Fibroblast of lung (primary cell): ENCODE measurements at regions not wholly inside any gene's neighbourhood (a gene's known extent, or its start where the extent isn't known, plus 50 kb on each side); places are given as distances from the start of the nearest gene placed in this dataset.

Experiments
- DNase-seq, 2 donors: peaks; one replicate each; pipeline versions ENCODE4 v3.0.0 to v3.0.0-alpha.2; 2010; ENCODE audit warnings: low read depth in 2 of 2
- H2AFZ ChIP-seq: 2 replicates; pipeline ENCODE4 v1.5.1; 2012; ENCODE audit warnings: low read length, control low read depth, inconsistent platforms
- H3K27ac ChIP-seq: 2 replicates; pipeline ENCODE4 v1.5.1; 2011; ENCODE audit warnings: low read length, control low read depth; ENCODE audit not compliant: insufficient read depth
- H3K27me3 ChIP-seq: 2 replicates; pipeline ENCODE4 v1.5.1; 2011; ENCODE audit warnings: mild to moderate bottlenecking, low read length; ENCODE audit not compliant: control insufficient read depth, insufficient read depth
- H3K36me3 ChIP-seq: 2 replicates; pipeline ENCODE4 v1.5.1; 2011; ENCODE audit warnings: low read length; ENCODE audit not compliant: control insufficient read depth, insufficient read depth
- H3K4me1 ChIP-seq: 2 replicates; pipeline ENCODE4 v1.5.1; 2011; ENCODE audit warnings: low read length; ENCODE audit not compliant: control insufficient read depth, insufficient read depth; ENCODE audit errors: extremely low read depth
- H3K4me2 ChIP-seq: 2 replicates; pipeline ENCODE4 v1.5.1; 2011; ENCODE audit warnings: low read length, control low read depth; ENCODE audit not compliant: insufficient read depth; ENCODE audit errors: extremely low read depth
- H3K4me3 ChIP-seq, 4 experiments: fragments of 200-600 bp in 1 of 4; sonication (generic) in 1 of 4; replicated peaks in 1 of 4; 2 replicates each; pipeline ENCODE4 v1.5.1; 2011 to 2016; ENCODE audit warnings: low read length in 4 of 4, low read depth in 3 of 4, mild to moderate bottlenecking in 3 of 4, control low read depth in 2 of 4, inconsistent platforms in 1 of 4, mixed read lengths in 1 of 4; ENCODE audit not compliant: insufficient read depth in 1 of 4; ENCODE audit errors: control extremely low read depth in 1 of 4
- H3K79me2 ChIP-seq: 2 replicates; pipeline ENCODE4 v1.5.1; 2012; ENCODE audit warnings: mild to moderate bottlenecking, low read length, inconsistent platforms; ENCODE audit not compliant: control insufficient read depth, insufficient read depth
- H3K9ac ChIP-seq: 2 replicates; pipeline ENCODE4 v1.5.1; 2011; ENCODE audit warnings: mild to moderate bottlenecking, low read length, control low read depth; ENCODE audit not compliant: insufficient read depth
- H3K9me3 ChIP-seq: 2 replicates; pipeline ENCODE4 v1.5.1; 2012; ENCODE audit warnings: low read depth, low read length; ENCODE audit not compliant: control insufficient read depth, insufficient read depth
- H4K20me1 ChIP-seq: 2 replicates; pipeline ENCODE4 v1.5.1; 2011; ENCODE audit warnings: low read length; ENCODE audit not compliant: control insufficient read depth, insufficient read depth; ENCODE audit errors: extremely low read depth
- EZH2 ChIP-seq: IDR thresholded peaks from 2 replicates; pipeline ENCODE4 v1.5.1; 2012; ENCODE audit warnings: low read length, control low read depth, mild to moderate bottlenecking; ENCODE audit errors: missing control alignments
- TF ChIP-seq, protein P1 (sequence below), 2 donors: IDR thresholded peaks in 1 of 2; conservative IDR thresholded peaks in 1 of 2; 1 replicate in 1 of 2; 2 replicates in 1 of 2; pipeline ENCODE4 v1.5.1; 2011 to 2012; ENCODE audit warnings: low read length in 2 of 2, control low read depth in 1 of 2, inconsistent platforms in 1 of 2, low read depth in 1 of 2, mild to moderate bottlenecking in 1 of 2

DNA sequence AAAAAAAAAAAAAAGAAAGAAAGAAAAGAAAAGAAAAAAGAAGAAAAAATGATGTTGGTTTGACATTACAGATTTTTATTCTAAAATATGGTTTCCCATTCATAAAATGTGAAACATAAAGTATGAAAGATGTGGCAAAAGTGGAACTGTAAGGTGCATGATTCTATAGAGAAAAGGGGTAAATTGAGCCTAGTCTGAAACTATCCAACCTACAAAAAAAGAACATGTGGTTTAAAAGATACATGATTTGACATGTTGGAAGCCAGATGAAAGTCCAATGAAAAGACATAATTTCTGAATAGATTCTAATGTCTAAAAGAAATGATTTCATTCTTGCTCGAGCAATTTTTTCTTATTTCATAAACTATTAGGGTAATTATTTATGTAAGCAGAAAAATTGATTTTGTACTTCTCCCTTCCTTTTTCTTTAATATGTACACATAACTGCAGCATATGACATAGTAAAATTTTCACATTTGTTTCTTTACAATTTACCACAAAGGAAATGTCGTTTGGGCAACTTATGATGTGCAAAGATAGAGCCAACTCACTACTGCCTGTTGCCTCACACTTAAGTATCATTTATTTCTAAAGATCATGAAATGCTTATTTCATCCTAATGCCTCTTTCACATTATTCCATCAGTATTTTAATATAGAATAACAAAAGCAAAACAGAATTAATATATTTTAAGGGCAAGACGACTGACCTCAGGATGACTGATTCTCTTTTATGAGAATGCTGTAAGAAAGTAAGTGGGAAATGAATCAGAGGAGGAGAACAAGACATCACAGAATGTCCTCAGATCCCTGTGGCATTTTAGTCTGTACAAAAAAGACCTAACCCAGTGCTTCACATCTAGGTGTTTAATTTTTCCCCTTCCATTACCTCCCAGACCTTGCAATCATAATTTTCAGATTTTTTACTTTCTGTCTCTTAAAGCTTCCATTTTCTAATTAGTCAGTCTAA is 165.8 kb upstream of the HMCN1 start:
- H3K9ac ChIP-seq: no peak overlapping the region
- H3K27ac ChIP-seq: no peak overlapping the region
- H2AFZ ChIP-seq: no peak overlapping the region
- no peaks in the 10 kb centered on the region for H3K9me3 ChIP-seq
- no peak overlapping the region for H3K4me3 ChIP-seq
- H3K79me2 ChIP-seq: no peaks in the 10 kb centered on the region
- no peaks in the 10 kb centered on the region for H3K27me3 ChIP-seq
- no peak for TF ChIP-seq EZH2
- TF ChIP-seq, protein P1, sequence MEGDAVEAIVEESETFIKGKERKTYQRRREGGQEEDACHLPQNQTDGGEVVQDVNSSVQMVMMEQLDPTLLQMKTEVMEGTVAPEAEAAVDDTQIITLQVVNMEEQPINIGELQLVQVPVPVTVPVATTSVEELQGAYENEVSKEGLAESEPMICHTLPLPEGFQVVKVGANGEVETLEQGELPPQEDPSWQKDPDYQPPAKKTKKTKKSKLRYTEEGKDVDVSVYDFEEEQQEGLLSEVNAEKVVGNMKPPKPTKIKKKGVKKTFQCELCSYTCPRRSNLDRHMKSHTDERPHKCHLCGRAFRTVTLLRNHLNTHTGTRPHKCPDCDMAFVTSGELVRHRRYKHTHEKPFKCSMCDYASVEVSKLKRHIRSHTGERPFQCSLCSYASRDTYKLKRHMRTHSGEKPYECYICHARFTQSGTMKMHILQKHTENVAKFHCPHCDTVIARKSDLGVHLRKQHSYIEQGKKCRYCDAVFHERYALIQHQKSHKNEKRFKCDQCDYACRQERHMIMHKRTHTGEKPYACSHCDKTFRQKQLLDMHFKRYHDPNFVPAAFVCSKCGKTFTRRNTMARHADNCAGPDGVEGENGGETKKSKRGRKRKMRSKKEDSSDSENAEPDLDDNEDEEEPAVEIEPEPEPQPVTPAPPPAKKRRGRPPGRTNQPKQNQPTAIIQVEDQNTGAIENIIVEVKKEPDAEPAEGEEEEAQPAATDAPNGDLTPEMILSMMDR (conservative IDR thresholded peaks at IDR 0.05 in 1 of 2, IDR thresholded peaks at IDR 0.05 in 1 of 2; ENCODE audit: low read depth in 1 of 2, low read length in 2 of 2): no peak
- H3K4me2 ChIP-seq: no peak overlapping the region
- no peaks in the 10 kb centered on the region for H3K36me3 ChIP-seq
- no peaks in the 10 kb centered on the region for H3K4me1 ChIP-seq
- no peak for DNase-seq
- no peaks in the 10 kb centered on the region for H4K20me1 ChIP-seq

DNA sequence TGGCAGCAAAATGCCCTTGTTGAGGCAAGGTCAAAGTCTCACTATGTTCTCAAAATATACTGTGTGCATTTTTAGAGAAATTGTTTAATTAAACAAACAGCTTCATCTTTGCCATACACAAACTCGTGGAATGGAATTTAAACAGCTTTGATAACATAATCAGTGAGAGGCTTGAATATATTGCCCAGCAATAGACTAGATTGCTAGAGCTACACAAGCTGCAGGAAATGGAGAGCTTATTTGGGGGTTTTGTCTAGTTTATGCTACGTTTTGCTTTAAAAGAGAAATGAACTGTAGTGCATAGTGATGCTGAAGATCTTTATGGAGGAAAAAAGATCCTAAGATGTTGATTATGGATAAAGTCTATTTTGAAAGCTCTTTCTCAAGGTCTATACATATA is 166.8 kb upstream of the HMCN1 start:
- Histone ChIP-seq H3K4me2 (no peak overlapping the region), H3K27me3 (no peaks in the 10 kb centered on the region), H3K4me3 (no peak overlapping the region), H3K27ac (no peak overlapping the region), H3K9ac (no peak overlapping the region), H3K79me2 (no peaks in the 10 kb centered on the region), H3K4me1 (no peaks in the 10 kb centered on the region), H3K9me3 (no peaks in the 10 kb centered on the region), H4K20me1 (no peaks in the 10 kb centered on the region), H2AFZ (no peak overlapping the region), H3K36me3 (no peaks in the 10 kb centered on the region)
- TF ChIP-seq EZH2: no peak
- TF ChIP-seq, protein P1 (conservative IDR thresholded peaks at IDR 0.05 in 1 of 2, IDR thresholded peaks at IDR 0.05 in 1 of 2; ENCODE audit: low read depth in 1 of 2, low read length in 2 of 2): no peak
- DNase-seq: no peak

- no peak overlapping the region for H3K9ac ChIP-seq
- DNase-seq: peak in 1 of 2 donors; percentile 63
Observed at GRCh38 chr1:185566995-185567394, 167.2 kb upstream of the HMCN1 start.

More at GRCh38 chr1:185566995-185567394, 167.2 kb upstream of the HMCN1 start:
- Histone ChIP-seq H2AFZ (no peak overlapping the region), H3K27me3 (no peaks in the 10 kb centered on the region), H4K20me1 (no peaks in the 10 kb centered on the region), H3K4me1 (no peaks in the 10 kb centered on the region), H3K4me2 (no peak overlapping the region), H3K36me3 (no peaks in the 10 kb centered on the region), H3K4me3 (no peak overlapping the region), H3K27ac (no peak overlapping the region), H3K9me3 (no peaks in the 10 kb centered on the region), H3K79me2 (no peaks in the 10 kb centered on the region)
- TF ChIP-seq, protein P1 (conservative IDR thresholded peaks at IDR 0.05 in 1 of 2, IDR thresholded peaks at IDR 0.05 in 1 of 2; ENCODE audit: low read depth in 1 of 2, low read length in 2 of 2): no peak
- TF ChIP-seq EZH2: no peak
